Ascending aorta (tissue), 2 donors: ENCODE measurements at regions not wholly inside any gene's neighbourhood (a gene's known extent, or its start where the extent isn't known, plus 50 kb on each side); places are given as distances from the start of the nearest gene placed in this dataset.
A peak's percentile ranks its signal among the peaks of the same experiment; 100 is the strongest.

Experiments used
- DNase-seq, 2 donors: peaks; one replicate each; pipeline ENCODE4 v3.0.0-alpha.2; 2019; ENCODE audit warnings: low spot score in 2 of 2
- H3K27ac ChIP-seq, 2 donors: fragments of 200-600 bp; sonication (generic); one replicate each; pipeline ENCODE4 v1.5.1; 2016 to 2017; ENCODE audit warnings: mild to moderate bottlenecking in 1 of 2
- H3K27me3 ChIP-seq: fragments of 200-600 bp; sonication (generic); one replicate; pipeline ENCODE4 v1.5.1; 2017
- H3K36me3 ChIP-seq, 2 donors: fragments of 200-600 bp; sonication (generic); one replicate each; pipeline ENCODE4 v1.5.1; 2016
- H3K4me1 ChIP-seq, 2 donors: fragments of 200-600 bp; sonication (generic); one replicate each; pipeline ENCODE4 v1.5.1; 2016 to 2017; ENCODE audit warnings: mild to moderate bottlenecking in 1 of 2
- H3K4me3 ChIP-seq, 2 donors: fragments of 200-600 bp; sonication (generic); one replicate each; pipeline ENCODE4 v1.5.1; 2016 to 2017; ENCODE audit warnings: mild to moderate bottlenecking in 1 of 2
- H3K9me3 ChIP-seq, 2 donors: fragments of 200-600 bp; sonication (generic); one replicate each; pipeline ENCODE4 v1.5.1; 2016
- CTCF ChIP-seq, 3 experiments: fragments of 200-600 bp in 2 of 3; fragments of 450-650 bp in 1 of 3; sonication (generic) in 2 of 3; IDR thresholded peaks; one replicate each; pipeline ENCODE4 v1.5.1; 2016 to 2019; ENCODE audit warnings: antibody characterized with exemption in 3 of 3, mild to moderate bottlenecking in 1 of 3, moderate library complexity in 1 of 3
- intact Hi-C: fragments of 100-400 bp; cut with DNase I; formaldehyde crosslinking; loops from one replicate; pipeline ENCODE4 v1.15.1; 2023

DNA sequence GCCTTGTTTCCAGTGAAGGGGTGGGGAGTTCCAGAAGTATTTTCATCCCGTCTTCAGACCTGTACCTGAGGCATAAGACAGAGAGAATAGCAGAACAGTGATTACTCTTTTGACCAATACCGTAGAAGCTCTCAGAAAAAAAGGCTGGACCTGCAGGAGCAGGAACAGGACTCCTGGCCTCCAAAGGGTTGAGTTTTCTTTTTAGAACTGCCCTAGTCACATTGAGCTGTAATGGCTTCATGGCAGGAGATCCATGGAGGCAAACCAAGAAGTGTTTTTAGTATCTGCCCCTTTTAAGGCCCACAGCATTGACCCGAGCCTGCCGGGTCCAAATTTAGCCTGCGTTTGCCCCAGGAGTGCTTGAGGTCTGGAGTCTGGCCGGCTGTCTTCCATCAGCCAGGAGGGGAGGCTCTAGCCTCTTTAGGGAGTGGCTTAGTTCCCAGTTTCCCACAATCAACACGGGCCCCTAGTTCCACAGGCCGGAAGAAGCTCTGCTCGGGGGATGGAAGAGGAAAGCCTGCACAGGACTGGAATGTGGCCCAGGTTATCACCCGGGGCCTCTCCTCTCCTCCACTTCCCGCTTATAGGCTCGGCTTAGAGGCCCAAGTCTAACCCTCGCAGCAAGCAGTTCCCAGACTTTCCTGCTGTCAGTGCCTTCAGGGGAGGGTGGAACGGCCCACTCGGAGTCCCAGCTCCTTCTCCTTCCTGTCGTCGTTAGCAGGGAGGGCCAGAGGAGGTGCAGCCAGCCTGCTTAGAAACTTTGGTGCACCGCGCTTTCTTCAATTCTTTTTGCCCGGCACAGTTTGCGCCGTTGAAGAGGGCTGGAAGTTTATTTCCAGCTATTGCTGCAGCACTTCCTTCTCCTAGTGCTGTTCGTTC lies 80.7 kb downstream of the C9orf152 start:
- peak in 1 of 2 donors; percentile 87 for DNase-seq
- Histone ChIP-seq H3K4me3 (peak overlapping the region; percentile 46 to 63), H3K27me3 (no peaks in the 10 kb centered on the region), H3K9me3 (no peaks in the 10 kb centered on the region), H3K4me1 (peaks cover 24 to 68% of the 10 kb centered on the region in 2 donors), H3K27ac (peak overlapping the region; percentile 91 to 92), H3K36me3 (no peaks in the 10 kb centered on the region)
- TF ChIP-seq CTCF (IDR thresholded peaks at IDR 0.05), result peak in 1 of 3 experiments; percentile 6
- intact Hi-C loops, result loop anchor here (1.0 to 10.0 kb wide), 3 partner anchors 14 to 422 kb away; no protein-coding TSS in a partner anchor

DNA sequence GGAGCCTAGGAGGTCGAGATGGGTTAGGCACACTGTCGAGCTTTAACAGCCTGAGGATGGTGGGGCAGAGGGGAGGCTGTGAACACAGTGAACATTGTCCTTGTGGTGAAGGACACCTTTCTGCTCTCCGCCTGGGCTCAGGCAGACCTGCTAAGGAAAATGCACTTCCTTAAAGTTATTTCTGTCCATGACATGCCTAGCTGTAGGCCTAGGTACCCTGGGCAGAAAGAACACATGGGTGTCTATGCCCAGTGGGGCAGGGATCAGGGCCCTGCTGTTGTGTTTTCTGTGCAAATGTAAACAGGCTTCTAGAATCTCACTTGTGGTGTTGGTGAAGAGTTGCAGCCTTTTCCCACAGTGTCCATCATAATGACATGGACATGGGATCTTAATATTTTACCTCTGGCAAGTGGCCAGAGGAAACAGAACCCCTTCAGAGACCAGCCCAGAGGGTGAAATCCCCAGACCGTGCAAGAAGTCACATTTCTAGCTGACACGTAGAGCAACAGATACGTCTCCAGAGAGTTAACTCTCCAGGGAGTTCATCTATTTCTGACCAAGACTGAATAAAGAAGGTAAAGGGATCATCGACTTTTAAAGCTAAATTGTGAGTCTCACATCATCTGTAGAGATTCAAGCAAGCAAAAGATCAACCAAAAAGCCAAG lies 79.2 kb downstream of the C9orf152 start:
- Histone ChIP-seq H3K27ac (peak overlapping the region; percentile 91 to 92), H3K27me3 (no peaks in the 10 kb centered on the region), H3K4me3 (peak overlapping the region; percentile 16 to 63), H3K4me1 (peaks cover 31 to 71% of the 10 kb centered on the region in 2 donors), H3K9me3 (no peaks in the 10 kb centered on the region), H3K36me3 (no peaks in the 10 kb centered on the region)
- DNase-seq, result no peak
- intact Hi-C loops, result loop anchor here (5.0 to 10.0 kb wide), 2 partner anchors 311 to 424 kb away; no protein-coding TSS in a partner anchor
- no peak for TF ChIP-seq CTCF (IDR thresholded peaks at IDR 0.05)

DNA sequence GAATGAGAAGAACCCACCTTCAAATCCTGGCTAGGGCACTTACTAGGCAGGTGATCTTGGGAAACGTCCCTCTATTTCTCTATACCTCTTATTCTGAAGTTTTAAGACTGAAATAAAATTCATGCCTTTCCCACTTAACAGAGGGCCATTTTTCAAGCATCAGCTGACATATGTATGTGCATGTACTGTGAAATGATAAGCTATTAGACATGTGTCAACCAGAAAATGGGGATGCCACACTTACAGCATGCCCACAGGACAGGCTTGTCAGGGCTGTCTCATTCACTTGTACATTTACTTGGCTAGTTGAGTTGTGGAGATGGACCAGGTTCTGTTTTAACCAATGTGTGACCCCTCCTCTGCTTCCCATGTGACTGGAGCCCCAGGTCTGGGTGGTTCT lies 78.5 kb downstream of the C9orf152 start:
- no peak overlapping the region for H3K4me3 ChIP-seq
- no peaks in the 10 kb centered on the region for H3K27me3 ChIP-seq
- H3K36me3 ChIP-seq, result no peaks in the 10 kb centered on the region
- TF ChIP-seq CTCF (IDR thresholded peaks at IDR 0.05), result no peak
- H3K27ac ChIP-seq, result peak overlapping the region; percentile 91 to 92
- peaks cover 31 to 67% of the 10 kb centered on the region in 2 donors for H3K4me1 ChIP-seq
- intact Hi-C loops, result loop anchor here (5.0 to 10.0 kb wide), 2 partner anchors 312 to 425 kb away; no protein-coding TSS in a partner anchor
- no peak for DNase-seq
- H3K9me3 ChIP-seq, result no peaks in the 10 kb centered on the region

DNA sequence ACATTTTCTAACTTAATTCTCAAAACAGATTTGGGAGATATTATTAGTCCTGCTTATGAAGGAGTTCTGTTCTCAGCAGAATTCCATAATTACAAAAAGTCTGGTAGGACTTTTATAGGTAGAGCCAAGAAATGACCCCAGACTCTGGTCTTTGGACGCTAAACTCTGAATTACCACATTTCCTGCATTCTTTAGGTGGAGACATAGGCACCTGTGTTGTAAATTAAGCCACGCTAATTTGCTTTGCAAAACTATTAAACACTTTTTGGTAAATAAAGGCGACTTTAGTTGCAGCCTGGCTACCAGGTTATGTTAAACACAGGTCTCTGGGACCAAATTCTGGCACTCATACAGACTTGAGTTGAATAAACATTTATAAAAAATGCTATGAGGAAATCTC lies 77.7 kb downstream of the C9orf152 start:
- no peak for TF ChIP-seq CTCF (IDR thresholded peaks at IDR 0.05)
- Histone ChIP-seq H3K4me1 (peaks cover 29 to 61% of the 10 kb centered on the region in 2 donors), H3K27me3 (no peaks in the 10 kb centered on the region), H3K4me3 (no peak overlapping the region), H3K36me3 (no peaks in the 10 kb centered on the region), H3K9me3 (no peaks in the 10 kb centered on the region), H3K27ac (peak overlapping the region; percentile 91 to 92)
- no peak for DNase-seq
- intact Hi-C loops, result no loop called here

DNA sequence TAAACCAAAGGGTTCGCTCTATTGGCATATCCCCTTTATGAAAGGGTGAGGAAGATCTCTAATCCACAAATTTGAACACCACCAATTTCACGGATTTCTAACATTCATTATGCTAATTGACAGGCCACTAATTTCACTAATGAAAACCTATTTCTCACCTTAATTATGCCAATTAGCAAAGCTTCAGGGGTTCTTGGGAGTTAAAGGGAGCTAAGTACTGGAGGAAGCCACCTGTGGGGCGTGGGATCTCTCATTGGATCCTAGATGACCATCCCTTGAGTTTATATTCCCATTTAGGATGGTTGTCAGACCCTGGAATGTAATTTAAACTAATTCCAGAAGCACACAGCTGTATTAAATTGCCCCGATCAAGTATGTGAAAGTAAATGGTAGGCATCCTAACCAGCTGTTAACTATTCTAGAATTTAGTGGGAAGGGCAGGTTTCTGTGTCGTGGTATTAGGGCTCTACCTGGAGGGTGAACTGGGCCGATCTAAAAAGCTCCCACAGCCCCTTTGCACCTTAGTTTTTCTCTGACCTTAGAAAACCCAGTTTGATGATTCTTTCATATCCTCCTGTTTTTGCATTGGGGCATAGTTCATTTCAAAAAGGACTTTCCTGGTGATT lies 77.1 kb downstream of the C9orf152 start:
- Histone ChIP-seq H3K27ac (peak overlapping the region; percentile 42 to 91), H3K4me1 (peaks cover 25 to 60% of the 10 kb centered on the region in 2 donors), H3K4me3 (no peak overlapping the region), H3K36me3 (no peaks in the 10 kb centered on the region), H3K9me3 (no peaks in the 10 kb centered on the region), H3K27me3 (no peaks in the 10 kb centered on the region)
- no peak for DNase-seq
- intact Hi-C loops, result no loop called here
- TF ChIP-seq CTCF (IDR thresholded peaks at IDR 0.05), result no peak
